H1 (cell line): ENCODE measurements at regions not wholly inside any gene's neighbourhood (a gene's known extent, or its start where the extent isn't known, plus 50 kb on each side); places are given as distances from the start of the nearest gene placed in this dataset.

ENCODE experiments used
- CTCF ChIA-PET: fragments of 300-600 bp; sonication (Branson Sonifier 250); formaldehyde crosslinking; loops from one replicate; lab custom pipeline; 2021; ENCODE audit not compliant: partially characterized antibody; lab: Charles Lee
- POLR2A ChIA-PET: fragments of 300-600 bp; sonication (Branson Sonifier 250); formaldehyde crosslinking; loops from one replicate; lab custom pipeline; 2021; ENCODE audit warnings: inconsistent platforms; ENCODE audit not compliant: partially characterized antibody; lab: Charles Lee
- DNase-seq, 2 experiments: peaks; one replicate each; pipeline versions ENCODE4 v3.0.0 to v3.0.0-alpha.2; 2010 to 2022; ENCODE audit warnings: low spot score in 2 of 2, low read depth in 1 of 2, mixed read lengths in 1 of 2
- FAIRE-seq: peaks from 2 replicates; lab custom pipeline; 2011; peaks lifted over from hg19 to GRCh38; lab: Jason Lieb, UNC
- H2AFZ ChIP-seq: 2 replicates; pipeline ENCODE4 v1.8.1; 2012; ENCODE audit warnings: low read length, inconsistent platforms
- H2AK5ac ChIP-seq: 2 replicates; pipeline ENCODE4 v1.6.1; 2013; ENCODE audit warnings: low read depth, low read length
- H2BK120ac ChIP-seq: replicated peaks from 2 replicates; pipeline ENCODE3; 2013; ENCODE audit warnings: low read depth, low read length, inconsistent platforms
- H2BK12ac ChIP-seq: 2 replicates; pipeline ENCODE4 v1.6.1; 2013; ENCODE audit warnings: low read depth, low read length
- H2BK15ac ChIP-seq: 2 replicates; pipeline ENCODE4 v1.6.1; 2013; ENCODE audit warnings: low read length
- H2BK20ac ChIP-seq: 2 replicates; pipeline ENCODE4 v1.6.1; 2013; ENCODE audit warnings: low read length
- H2BK5ac ChIP-seq: 2 replicates; pipeline ENCODE4 v1.6.1; 2013; ENCODE audit warnings: low read depth, low read length
- H3K14ac ChIP-seq: 2 replicates; pipeline ENCODE4 v1.6.1; 2013; ENCODE audit warnings: inconsistent platforms; ENCODE audit not compliant: insufficient read length
- H3K18ac ChIP-seq: 2 replicates; pipeline ENCODE4 v1.6.1; 2013; ENCODE audit warnings: low read length; ENCODE audit errors: extremely low read depth
- H3K23ac ChIP-seq: 2 replicates; pipeline ENCODE4 v1.6.1; 2013; ENCODE audit warnings: inconsistent platforms; ENCODE audit not compliant: insufficient read length
- H3K23me2 ChIP-seq: 2 replicates; pipeline ENCODE4 v1.6.1; 2013; ENCODE audit warnings: low read depth, low read length
- H3K27ac ChIP-seq: 2 replicates; pipeline ENCODE4 v1.6.1; 2011; ENCODE audit warnings: low read depth, low read length, inconsistent platforms
- H3K27me3 ChIP-seq, 4 experiments: replicated peaks in 1 of 4; 1 replicate in 1 of 4; 2 replicates in 3 of 4; pipeline versions ENCODE4 v1.6.1 to v1.8.1; 2011 to 2013; ENCODE audit warnings: low read length in 3 of 4, mild to moderate bottlenecking in 3 of 4, inconsistent platforms in 2 of 4, mixed read lengths in 2 of 4, moderate library complexity in 1 of 4; ENCODE audit not compliant: control insufficient read depth in 3 of 4, insufficient read depth in 3 of 4; ENCODE audit errors: extremely low read depth in 1 of 4
- H3K36me3 ChIP-seq, 4 experiments: 2 replicates each; pipeline versions ENCODE4 v1.6.1 to v1.8.1; 2011 to 2013; ENCODE audit warnings: mild to moderate bottlenecking in 4 of 4, low read length in 3 of 4, moderate library complexity in 2 of 4, control low read depth in 1 of 4, inconsistent platforms in 1 of 4; ENCODE audit not compliant: insufficient read depth in 4 of 4, control insufficient read depth in 2 of 4
- H3K4ac ChIP-seq: replicated peaks from 2 replicates; pipeline ENCODE3; 2013; ENCODE audit warnings: low read length, low read depth, mixed read lengths, inconsistent platforms; ENCODE audit not compliant: insufficient read length
- H3K4me1 ChIP-seq, 4 experiments: replicated peaks in 1 of 4; 1 replicate in 1 of 4; 2 replicates in 3 of 4; pipeline versions ENCODE4 v1.6.1 to v1.8.1; 2011 to 2013; ENCODE audit warnings: low read length in 3 of 4, inconsistent platforms in 2 of 4, mixed read lengths in 1 of 4; ENCODE audit not compliant: insufficient read depth in 4 of 4, control insufficient read depth in 3 of 4
- H3K4me2 ChIP-seq, 2 experiments: 2 replicates each; pipeline versions ENCODE4 v1.6.1 to v1.8.1; 2011 to 2013; ENCODE audit warnings: low read depth in 2 of 2, low read length in 2 of 2, control low read depth in 1 of 2, inconsistent platforms in 1 of 2, mild to moderate bottlenecking in 1 of 2; ENCODE audit not compliant: insufficient read depth in 1 of 2
- H3K4me3 ChIP-seq, 4 experiments: fragments of 200-600, 300-600 bp in 1 of 4; sonication (generic), shearing (Covaris generic), sonication (Bioruptor Twin) in 1 of 4; 2 replicates each; pipeline versions ENCODE4 v1.5.1 to v1.8.1; 2011 to 2016; ENCODE audit warnings: low read length in 4 of 4, low read depth in 3 of 4, control low read depth in 2 of 4, inconsistent platforms in 2 of 4, mild to moderate bottlenecking in 2 of 4, mixed read lengths in 1 of 4, moderate library complexity in 1 of 4; ENCODE audit not compliant: insufficient read depth in 2 of 4; ENCODE audit errors: extremely low read depth in 1 of 4
- H3K56ac ChIP-seq: replicated peaks from 2 replicates; pipeline ENCODE3; 2013; ENCODE audit warnings: low read depth, mild to moderate bottlenecking, mixed read lengths, low read length, inconsistent platforms; ENCODE audit not compliant: insufficient read length
- H3K79me1 ChIP-seq: 2 replicates; pipeline ENCODE4 v1.6.1; 2013; ENCODE audit warnings: low read depth, low read length, control low read depth
- H3K79me2 ChIP-seq, 2 experiments: 2 replicates each; pipeline versions ENCODE4 v1.6.1 to v1.8.1; 2012 to 2013; ENCODE audit warnings: low read length in 2 of 2, mild to moderate bottlenecking in 2 of 2, inconsistent platforms in 1 of 2; ENCODE audit not compliant: insufficient read depth in 2 of 2, control insufficient read depth in 1 of 2
- H3K9ac ChIP-seq, 4 experiments: replicated peaks in 1 of 4; 1 replicate in 1 of 4; 2 replicates in 3 of 4; pipeline versions ENCODE4 v1.6.1 to v1.8.1; 2011 to 2013; ENCODE audit warnings: low read depth in 3 of 4, low read length in 3 of 4, control low read depth in 2 of 4, mild to moderate bottlenecking in 2 of 4, moderate library complexity in 2 of 4, inconsistent platforms in 1 of 4; ENCODE audit errors: extremely low read depth in 1 of 4
- H3K9me3 ChIP-seq, 2 experiments: 2 replicates each; pipeline versions ENCODE4 v1.6.1 to v1.8.1; 2012 to 2013; ENCODE audit warnings: mild to moderate bottlenecking in 2 of 2, moderate library complexity in 2 of 2, control low read depth in 1 of 2, inconsistent platforms in 1 of 2, low read depth in 1 of 2, low read length in 1 of 2, mixed read lengths in 1 of 2; ENCODE audit not compliant: insufficient read depth in 2 of 2
- H4K20me1 ChIP-seq, 2 experiments: replicated peaks in 1 of 2; 2 replicates each; pipeline versions ENCODE3 to v1.8.1; 2011 to 2013; ENCODE audit warnings: inconsistent platforms in 2 of 2, low read length in 2 of 2, mild to moderate bottlenecking in 1 of 2; ENCODE audit not compliant: insufficient read depth in 2 of 2, control insufficient read depth in 1 of 2
- H4K5ac ChIP-seq: 2 replicates; pipeline ENCODE4 v1.6.1; 2013; ENCODE audit warnings: low read length, low read depth, mixed read lengths, inconsistent platforms; ENCODE audit not compliant: insufficient read length
- H4K8ac ChIP-seq: 2 replicates; pipeline ENCODE4 v1.8.0; 2013; ENCODE audit warnings: mild to moderate bottlenecking, moderate library complexity, low read length, inconsistent platforms; ENCODE audit not compliant: insufficient read depth; ENCODE audit errors: extremely low read depth
- H4K91ac ChIP-seq: replicated peaks from 2 replicates; pipeline ENCODE3; 2013; ENCODE audit warnings: low read length, mixed read lengths, inconsistent platforms; ENCODE audit not compliant: insufficient read length
- ATF3 ChIP-seq: IDR thresholded peaks from 2 replicates; pipeline ENCODE4 v1.6.1; 2011; ENCODE audit warnings: low read depth, mild to moderate bottlenecking, low read length; ENCODE audit not compliant: insufficient read depth
- BRCA1 ChIP-seq: IDR thresholded peaks from 2 replicates; pipeline ENCODE4 v1.6.1; 2012; ENCODE audit warnings: low read depth, low read length, improper control_type of control experiment
- CBX5 ChIP-seq: fragments of 300-800, 300-1000 bp; sonication (generic); IDR thresholded peaks from 2 replicates; pipeline ENCODE4 v1.7.1; 2016; ENCODE audit warnings: antibody characterized with exemption, low read length, low read depth
- CREB1 ChIP-seq: IDR thresholded peaks from 2 replicates; pipeline ENCODE4 v1.6.1; 2012; ENCODE audit warnings: inconsistent platforms
- E2F6 ChIP-seq: IDR thresholded peaks from 2 replicates; pipeline ENCODE4 v1.6.1; 2012; ENCODE audit warnings: inconsistent platforms
- JUN ChIP-seq: IDR thresholded peaks from 2 replicates; pipeline ENCODE4 v1.6.1; 2011; ENCODE audit warnings: low read depth, mild to moderate bottlenecking, improper control_type of control experiment, low read length
- KDM4A ChIP-seq: IDR thresholded peaks from one replicate; pipeline ENCODE4 v1.7.1; 2012; ENCODE audit warnings: low read depth, mild to moderate bottlenecking, moderate library complexity, low read length, inconsistent platforms; ENCODE audit not compliant: severe bottlenecking
- MAFK ChIP-seq: IDR thresholded peaks from 2 replicates; pipeline ENCODE4 v1.6.1; 2012; ENCODE audit warnings: low read depth, mild to moderate bottlenecking, improper control_type of control experiment, low read length
- POLR2AphosphoS5 ChIP-seq: IDR thresholded peaks from 2 replicates; pipeline ENCODE4 v1.6.1; 2011; ENCODE audit warnings: low read depth, low read length
- POU5F1 ChIP-seq: IDR thresholded peaks from 2 replicates; pipeline ENCODE4 v1.6.1; 2011; ENCODE audit warnings: low read depth, mild to moderate bottlenecking, low read length, moderate library complexity
- RNF2 ChIP-seq: fragments of 200-900, 300-1000 bp; sonication (generic); IDR thresholded peaks from 2 replicates; pipeline ENCODE4 v1.7.1; 2016; ENCODE audit warnings: borderline replicate concordance, low read depth, mild to moderate bottlenecking, antibody characterized with exemption, low read length; ENCODE audit not compliant: poor library complexity, severe bottlenecking; ENCODE audit errors: missing control alignments
- TAF1 ChIP-seq: IDR thresholded peaks from 2 replicates; pipeline ENCODE4 v1.6.1; 2011; ENCODE audit warnings: mild to moderate bottlenecking, low read depth, low read length
- TAF7 ChIP-seq: optimal IDR thresholded peaks from 2 replicates; pipeline ENCODE3; 2011; ENCODE audit warnings: low read depth, mild to moderate bottlenecking, inconsistent platforms, low read length, moderate library complexity, borderline replicate concordance
- TCF12 ChIP-seq: IDR thresholded peaks from 2 replicates; pipeline ENCODE4 v1.6.1; 2011; ENCODE audit warnings: low read depth, mild to moderate bottlenecking, low read length
- TEAD4 ChIP-seq: IDR thresholded peaks from 2 replicates; pipeline ENCODE4 v1.6.1; 2012; ENCODE audit warnings: low read depth, low read length, inconsistent platforms, mixed read lengths
- WGBS, 2 experiments: shearing (Covaris generic) in 1 of 2; methylation state at CpG; one replicate each; pipeline versions ENCODE4 v1.1.6 to v1.1.7; 2013 to 2015; ENCODE audit warnings: low lambda C conversion rate in 2 of 2, mixed read lengths in 2 of 2, inconsistent platforms in 1 of 2, low coverage in 1 of 2, missing lambda C conversion rate in 1 of 2; ENCODE audit not compliant: insufficient replicate concordance in 2 of 2, insufficient coverage in 1 of 2, insufficient read length in 1 of 2; ENCODE audit errors: extremely low coverage in 1 of 2, missing lambda C conversion rate in 1 of 2; 5-methylcytosine and 5-hydroxymethylcytosine counted together

GRCh38 chr20:46833360-46833759 lies 61.3 kb upstream of the EYA2 start:
- no peaks in the 10 kb centered on the region for H3K27me3 ChIP-seq
- no peak for FAIRE-seq
- TF ChIP-seq RNF2, result no peak
- TF ChIP-seq CBX5, result no peak
- no peak for TF ChIP-seq TAF1
- TF ChIP-seq ATF3, result no peak
- no peak for TF ChIP-seq CREB1
- no peak for TF ChIP-seq JUN
- no peak for TF ChIP-seq KDM4A
- no peak for TF ChIP-seq MAFK
- no peak for TF ChIP-seq POLR2AphosphoS5
- no peak for TF ChIP-seq TAF7
- TF ChIP-seq TCF12, result no peak
- TF ChIP-seq TEAD4, result no peak
- TF ChIP-seq BRCA1, result no peak
- TF ChIP-seq POU5F1, result no peak
- TF ChIP-seq E2F6, result no peak

More at GRCh38 chr20:46833360-46833759, 61.3 kb upstream of the EYA2 start:
- no peaks in the 10 kb centered on the region for H3K9me3 ChIP-seq
- WGBS, 2 experiments, result 90% methylated on average over 3 of the region's 3 CpGs; no CpG with 5 or more reads in 1 of the 2 experiments
- no peak overlapping the region for H2BK120ac ChIP-seq
- no peak overlapping the region for H2BK5ac ChIP-seq
- H2BK20ac ChIP-seq, result no peak overlapping the region
- H2AFZ ChIP-seq, result no peak overlapping the region
- H3K4ac ChIP-seq, result no peak overlapping the region
- H3K56ac ChIP-seq, result no peak overlapping the region
- H3K14ac ChIP-seq, result no peak overlapping the region
- H4K8ac ChIP-seq, result no peak overlapping the region
- H3K4me3 ChIP-seq, result no peak overlapping the region
- H3K27ac ChIP-seq, result no peak overlapping the region
- no peak overlapping the region for H4K5ac ChIP-seq
- H3K36me3 ChIP-seq, result no peaks in the 10 kb centered on the region
- H4K91ac ChIP-seq, result no peak overlapping the region
- H3K23ac ChIP-seq, result no peak overlapping the region
- H3K9ac ChIP-seq, result no peak overlapping the region
- H2BK12ac ChIP-seq, result no peak overlapping the region
- H3K4me2 ChIP-seq, result no peak overlapping the region
- H3K79me1 ChIP-seq, result no peaks in the 10 kb centered on the region
- H3K4me1 ChIP-seq, result peaks cover 0 to 4% (median 1%) of the 10 kb centered on the region in 4 experiments; a peak in 3 of 7 replicates
- H4K20me1 ChIP-seq, result no peaks in the 10 kb centered on the region
- no peaks in the 10 kb centered on the region for H3K79me2 ChIP-seq
- ChIA-PET POLR2A (no interaction called here), CTCF (no interaction called here)
- no peak overlapping the region for H3K18ac ChIP-seq
- H3K23me2 ChIP-seq, result no peaks in the 10 kb centered on the region; the same call in 1 of the 2 replicates
- DNase-seq, result no peak
- H2BK15ac ChIP-seq, result no peak overlapping the region
- H2AK5ac ChIP-seq, result no peak overlapping the region
